HG02981 (cell line): ENCODE measurements at regions not wholly inside any gene's neighbourhood (a gene's known extent, or its start where the extent isn't known, plus 50 kb on each side); places are given as distances from the start of the nearest gene placed in this dataset.
A peak's percentile ranks its signal among the peaks of the same experiment; 100 is the strongest.

Experiments
- ATAC-seq: cut with Tn5 transposase; IDR thresholded peaks from one replicate; pipeline ENCODE4 v1.9.1; 2021; ENCODE audit warnings: mild to moderate bottlenecking, moderate library complexity; ENCODE audit not compliant: unreplicated experiment

DNA sequence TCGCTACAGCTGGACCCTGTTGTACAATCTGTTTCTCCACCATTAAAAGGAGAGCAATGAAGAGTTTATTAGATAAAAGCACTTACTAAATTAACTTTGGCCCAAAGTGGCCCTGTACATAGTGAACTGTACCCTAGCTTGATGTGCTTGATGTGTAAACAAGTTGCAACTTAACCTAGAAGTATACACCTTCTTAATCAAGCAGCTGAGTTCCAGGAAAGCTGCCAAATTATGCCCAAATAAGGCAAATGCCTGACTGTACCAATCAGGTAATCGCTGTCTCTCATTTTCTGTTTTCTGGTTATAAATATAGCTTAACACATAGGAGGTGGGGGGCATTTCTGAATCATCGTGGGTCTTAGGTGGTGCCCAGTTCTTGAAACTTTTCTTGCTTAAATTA is 704.8 kb upstream of the CBLB start:
- ATAC-seq, result no peak

DNA sequence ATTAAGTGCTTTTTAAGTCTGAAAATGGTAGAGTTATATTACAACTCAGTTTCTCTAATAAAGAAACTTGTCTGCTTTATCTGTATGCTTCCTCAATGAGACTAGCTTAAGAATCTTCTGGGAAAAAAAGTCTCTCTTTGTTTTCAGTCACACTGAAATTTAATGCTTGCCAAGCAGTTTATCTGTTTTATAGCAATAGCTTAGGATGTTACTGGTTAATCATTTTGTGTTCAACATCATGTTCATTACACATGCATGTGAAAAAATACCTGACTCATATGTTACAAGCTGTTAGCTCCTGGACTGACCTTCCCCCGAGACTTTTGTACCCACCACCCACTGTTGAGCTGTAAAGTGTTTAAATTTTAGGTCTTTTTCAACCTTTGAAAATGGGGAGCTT is 706.2 kb upstream of the CBLB start:
- no peak for ATAC-seq

DNA sequence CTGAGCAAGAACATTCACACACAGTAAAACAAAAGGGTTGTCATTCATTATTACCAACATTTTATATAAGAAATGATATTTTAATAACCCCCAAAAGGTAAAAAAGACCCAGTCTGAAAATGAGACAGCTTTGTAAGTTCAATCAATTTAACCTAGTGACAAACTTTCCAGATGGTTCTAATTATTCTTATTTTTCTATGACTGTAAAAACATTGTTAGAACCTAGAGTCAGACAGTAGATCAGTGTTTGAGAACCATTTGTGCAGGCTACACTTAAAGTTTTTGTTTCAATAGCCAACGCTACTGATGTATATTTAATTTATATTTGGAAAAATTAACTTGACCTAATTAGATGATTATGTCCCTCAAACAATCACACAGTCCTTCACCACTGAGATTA is 708.4 kb upstream of the CBLB start:
- no peak for ATAC-seq

DNA sequence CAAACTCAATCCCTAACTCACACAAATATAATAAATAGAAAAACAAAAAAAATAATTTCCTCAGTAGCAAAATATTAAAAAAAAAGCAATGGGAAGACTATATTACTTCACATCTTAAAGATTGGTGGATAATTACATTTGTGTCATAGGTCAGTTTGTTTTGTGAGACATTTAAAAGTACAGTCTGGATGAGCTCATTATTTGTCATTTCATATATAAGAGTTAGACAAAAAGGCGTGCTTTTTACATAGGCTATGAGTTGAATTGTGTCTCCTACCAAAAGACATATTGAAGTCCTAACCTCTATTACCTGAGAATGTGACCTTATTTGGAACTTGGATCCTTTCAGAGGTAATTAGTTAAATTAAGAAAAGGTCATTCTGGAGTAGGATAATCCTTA is 710.1 kb upstream of the CBLB start:
- ATAC-seq, result no peak

DNA sequence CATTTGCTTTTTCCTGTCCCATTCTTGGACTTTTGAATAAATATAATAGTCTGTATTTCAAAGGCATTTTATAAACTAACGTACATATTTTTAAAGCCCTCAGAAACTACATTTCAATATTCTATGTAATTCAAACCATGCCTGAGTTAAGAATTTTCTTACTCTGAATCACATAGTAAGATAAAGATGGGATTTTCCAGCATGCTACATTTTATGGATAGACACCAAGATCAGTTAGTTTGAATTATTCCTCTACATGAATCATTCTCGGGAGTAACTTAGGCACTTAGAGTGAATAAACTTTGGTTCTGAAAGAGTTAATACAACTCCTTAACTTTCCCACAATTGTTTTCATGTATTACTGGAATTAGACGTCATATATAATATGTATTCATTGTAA is 713.3 kb upstream of the CBLB start:
- ATAC-seq, result no peak

DNA sequence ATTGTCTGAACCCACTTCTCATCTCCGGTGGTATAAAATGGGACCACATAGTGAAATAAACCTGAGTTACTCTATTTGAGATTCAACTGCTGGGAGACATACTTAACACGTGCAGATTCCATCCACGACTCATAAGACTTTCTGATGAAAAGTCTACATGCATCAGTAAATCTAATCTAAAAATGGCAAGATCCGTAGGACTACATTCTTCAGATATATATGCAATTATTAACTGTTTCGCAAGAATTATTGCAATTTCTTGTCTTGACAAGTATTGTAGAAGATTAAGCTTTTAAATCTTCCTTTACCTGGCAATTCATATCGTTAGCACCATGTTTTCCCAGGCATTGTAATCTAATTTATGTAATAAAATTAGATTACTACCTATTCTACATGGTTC is 718.7 kb upstream of the CBLB start:
- no peak for ATAC-seq

DNA sequence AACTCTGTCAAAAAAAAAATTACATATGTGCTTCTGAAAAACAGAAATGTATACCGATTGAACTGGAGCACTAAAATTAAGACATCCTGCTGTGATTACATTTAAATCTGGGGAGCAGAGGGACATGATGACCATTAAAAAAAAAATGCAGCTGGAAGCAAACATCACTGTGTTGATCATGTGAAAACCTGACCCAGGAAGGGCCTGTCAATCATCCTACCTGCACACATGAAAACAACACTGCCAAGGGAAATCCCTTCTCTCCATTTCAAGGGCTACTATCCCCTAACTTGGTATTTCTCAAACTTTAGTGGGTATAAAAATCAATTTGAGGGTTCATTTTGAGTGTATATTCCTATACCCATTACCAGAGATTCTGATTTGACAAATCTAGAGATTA is 719.9 kb upstream of the CBLB start:
- no peak for ATAC-seq

DNA sequence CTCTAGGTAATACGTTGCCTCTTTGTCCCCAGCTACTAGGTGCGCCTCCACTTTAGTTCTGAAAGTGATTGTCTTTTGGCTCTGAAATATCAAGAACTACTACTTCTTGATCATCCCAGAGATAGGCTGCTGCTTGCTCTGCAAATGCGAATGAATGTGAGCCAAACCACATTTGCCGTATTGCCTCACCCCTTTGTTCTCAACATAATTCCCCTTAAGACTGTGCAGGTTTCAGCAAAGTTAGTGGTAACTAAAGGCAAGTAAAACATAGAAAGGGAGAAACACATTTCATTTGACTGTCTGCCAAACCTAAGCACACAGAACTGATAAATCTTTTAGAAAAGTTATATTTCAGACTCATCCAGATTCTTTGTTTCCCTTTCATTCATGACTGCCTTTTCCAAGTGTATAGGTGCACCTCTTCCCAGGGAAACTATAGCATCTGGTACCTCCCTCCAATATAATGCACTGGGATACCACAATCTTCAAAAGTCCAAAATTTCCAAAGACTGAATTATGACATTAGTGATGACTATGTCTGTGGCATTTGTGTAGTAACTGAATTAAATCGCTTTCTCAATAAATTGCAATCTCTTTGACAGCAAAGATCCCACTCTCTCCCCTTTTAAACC is 720.6 kb upstream of the CBLB start:
- ATAC-seq, result no peak

DNA sequence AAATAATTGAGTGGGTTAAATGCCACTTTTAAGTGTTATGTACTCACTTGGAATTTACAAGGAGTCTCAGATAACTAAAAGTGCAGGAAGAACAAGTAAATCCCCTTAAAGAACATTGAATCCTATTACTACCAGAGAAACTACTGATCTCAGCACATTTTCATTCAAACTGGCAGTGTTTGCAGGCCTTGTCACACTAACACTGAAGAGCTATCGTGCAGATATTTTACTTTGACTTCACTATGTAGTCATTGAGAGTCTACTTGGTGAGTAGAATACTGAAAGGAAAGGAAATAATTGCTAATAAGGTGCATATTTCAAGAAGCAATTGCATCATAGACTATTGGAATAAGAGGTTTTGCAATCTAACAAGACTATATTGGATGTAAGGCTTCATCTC is 721.4 kb upstream of the CBLB start:
- ATAC-seq, result no peak

DNA sequence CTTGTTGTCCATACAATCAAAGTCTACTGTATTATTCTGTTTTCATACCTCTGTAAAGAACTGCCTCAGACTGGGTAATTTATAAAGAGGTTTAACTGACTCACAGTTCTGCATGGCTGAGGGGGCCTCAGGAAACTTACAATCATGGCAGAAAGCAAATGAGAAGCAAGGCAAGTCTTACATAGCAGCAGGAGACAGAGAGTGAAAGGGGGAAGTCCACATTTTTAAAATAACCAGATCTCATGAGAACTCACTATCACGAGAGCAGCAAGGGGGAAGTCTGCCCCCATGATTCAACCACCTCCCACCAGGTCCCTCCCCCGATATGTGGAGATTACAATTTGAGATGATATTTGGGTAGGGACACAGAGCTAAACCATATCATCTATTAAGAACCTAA is 724.6 kb upstream of the CBLB start:
- ATAC-seq, result no peak

DNA sequence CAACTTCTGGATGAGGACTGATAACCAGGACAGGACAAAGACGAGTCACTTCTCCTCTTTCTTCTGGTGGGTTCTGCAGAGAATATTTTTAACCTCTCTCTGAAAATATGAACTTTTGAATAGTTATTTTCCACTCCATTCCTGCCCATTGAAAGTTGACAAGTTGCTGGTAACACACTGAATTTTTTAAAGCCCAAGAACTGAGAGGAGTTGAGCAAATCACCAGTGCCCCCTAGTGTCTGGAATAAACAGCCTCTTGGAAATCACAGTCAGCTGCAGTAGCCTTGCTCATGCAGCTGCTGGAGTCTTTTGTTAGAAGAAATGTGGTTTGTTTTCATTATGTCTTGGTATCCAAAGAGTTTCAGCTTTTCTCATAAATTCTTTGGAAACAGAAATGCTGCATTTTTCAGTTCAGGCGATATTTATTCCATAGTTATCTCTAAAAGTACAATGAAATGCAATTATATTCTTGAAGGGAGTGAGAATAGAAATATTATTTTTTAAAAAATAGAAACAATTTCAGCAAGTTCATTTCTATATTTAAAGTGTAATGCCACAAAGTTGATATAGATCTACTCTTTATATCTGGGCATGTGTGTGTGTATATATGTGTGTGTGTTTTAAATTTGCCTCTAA is 741.0 kb upstream of the CBLB start:
- peak; percentile 71 for ATAC-seq

DNA sequence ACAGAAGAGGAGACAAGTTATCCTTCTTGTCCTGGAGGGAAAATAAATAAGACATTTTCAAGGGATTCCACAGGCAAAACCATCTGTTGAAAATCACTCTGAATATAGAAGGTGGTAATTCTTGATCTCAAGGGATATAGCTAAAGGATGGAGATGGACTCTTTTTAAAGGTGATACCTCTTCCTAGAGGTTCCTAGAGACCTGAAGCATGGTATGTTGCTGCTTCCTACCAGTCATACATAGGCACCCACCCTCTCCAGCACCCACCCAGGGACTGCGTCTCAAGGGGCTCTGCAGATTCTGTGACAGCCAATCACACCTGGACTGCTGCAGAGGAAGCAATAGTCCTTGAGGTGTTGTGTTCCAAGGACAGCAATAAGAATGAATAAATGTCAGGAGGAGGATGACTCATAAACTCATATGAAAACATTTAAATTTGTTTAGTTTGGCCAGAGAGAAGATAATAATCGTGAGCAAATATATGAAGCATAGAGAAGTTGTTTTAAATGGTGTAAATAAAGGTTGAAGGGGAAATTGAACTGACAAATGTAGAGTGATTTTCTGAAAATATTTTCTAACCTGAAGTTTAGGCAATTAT is 741.6 kb upstream of the CBLB start:
- no peak for ATAC-seq

DNA sequence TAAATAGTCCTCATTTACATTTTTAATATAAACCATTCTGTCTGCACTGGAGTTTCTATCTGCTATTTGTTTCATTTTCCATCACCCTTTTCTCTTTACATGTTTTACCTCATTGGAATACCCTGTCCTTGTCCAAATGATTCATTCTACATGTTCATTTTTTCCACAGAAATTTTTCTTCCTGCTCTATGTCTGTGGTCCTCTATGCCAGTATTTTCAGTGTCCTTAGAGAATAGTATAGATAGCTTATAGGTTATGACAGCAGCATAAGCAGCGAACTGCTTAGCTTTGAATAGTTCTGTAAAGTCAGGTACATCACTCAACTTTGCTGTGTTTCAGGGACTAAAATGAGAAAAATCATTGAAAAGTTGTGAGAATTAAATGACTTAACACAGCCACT is 742.3 kb upstream of the CBLB start:
- no peak for ATAC-seq

DNA sequence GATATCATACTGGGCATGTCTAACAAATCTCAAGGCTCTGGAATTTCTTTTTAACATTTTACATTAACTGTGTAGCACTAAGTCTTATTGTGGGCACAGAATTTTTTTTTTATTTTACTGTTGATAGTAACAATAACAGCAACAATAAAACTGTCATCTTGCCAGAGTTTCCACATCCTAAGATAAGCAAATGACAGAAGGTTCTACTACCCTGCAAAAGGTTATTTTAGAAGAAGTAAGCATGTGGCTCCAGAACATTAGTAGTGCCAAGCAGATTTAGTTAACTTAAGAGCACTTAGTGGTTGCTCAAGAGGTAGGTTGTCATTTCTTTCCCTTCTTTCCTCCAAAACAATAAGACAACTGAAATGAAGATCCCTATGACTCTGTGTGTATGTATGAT is 743.0 kb upstream of the CBLB start:
- no peak for ATAC-seq

DNA sequence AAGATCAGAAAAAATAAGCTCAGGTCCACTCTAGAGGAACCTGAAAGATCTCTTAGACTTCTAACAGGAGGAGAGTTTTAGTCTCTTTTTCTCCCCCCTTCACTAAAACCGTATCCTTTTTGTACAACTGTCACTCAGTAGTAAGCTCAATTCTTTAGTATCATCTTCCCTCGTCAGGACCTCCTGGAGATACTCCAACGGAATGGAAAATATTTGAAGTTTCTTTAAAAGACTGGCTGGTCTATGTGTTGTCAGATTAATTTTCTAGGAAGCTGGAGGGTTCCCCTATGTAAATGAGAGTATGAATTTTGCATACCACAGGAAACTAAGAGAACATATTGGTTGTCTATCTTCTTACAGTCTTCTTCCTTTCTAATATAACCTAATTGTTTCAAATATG is 747.7 kb upstream of the CBLB start:
- ATAC-seq, result no peak

DNA sequence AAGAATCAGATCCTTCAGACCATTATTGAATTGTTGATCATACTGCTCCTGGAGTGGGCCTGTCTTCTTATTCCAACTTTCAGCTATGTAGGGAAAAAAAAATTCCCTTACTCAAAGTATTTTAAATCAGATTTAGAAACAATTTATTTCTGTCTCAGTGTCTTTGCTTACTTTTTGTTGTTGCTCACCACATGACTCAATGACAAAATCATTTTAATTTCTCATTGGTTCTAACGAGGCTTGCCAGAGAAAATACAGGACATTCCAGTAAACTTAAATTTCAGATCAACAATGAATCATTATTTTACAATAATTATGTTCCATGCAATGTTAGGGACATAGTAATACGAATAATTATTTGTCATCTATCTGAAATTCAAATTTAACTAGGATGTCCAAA is 748.5 kb upstream of the CBLB start:
- ATAC-seq, result no peak

DNA sequence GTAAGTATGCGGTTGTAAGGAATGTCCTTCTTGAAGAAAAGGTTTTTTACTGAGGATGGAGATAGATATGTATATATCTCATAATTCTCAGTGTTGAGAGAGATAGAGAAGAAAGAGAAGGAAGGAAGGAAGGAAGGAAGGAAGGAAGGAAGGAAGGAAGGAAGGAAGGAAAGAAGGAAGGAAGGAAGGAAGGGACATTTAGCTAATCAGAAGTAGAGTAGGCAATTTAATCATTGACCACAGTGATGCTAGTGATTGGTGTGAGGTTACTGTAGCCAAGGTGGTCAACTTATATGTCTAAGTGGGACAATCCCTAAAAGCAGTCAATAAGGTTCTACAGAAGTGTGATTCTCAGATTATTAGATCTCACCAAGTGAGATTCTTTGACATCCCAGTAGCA is 751.8 kb upstream of the CBLB start:
- no peak for ATAC-seq

DNA sequence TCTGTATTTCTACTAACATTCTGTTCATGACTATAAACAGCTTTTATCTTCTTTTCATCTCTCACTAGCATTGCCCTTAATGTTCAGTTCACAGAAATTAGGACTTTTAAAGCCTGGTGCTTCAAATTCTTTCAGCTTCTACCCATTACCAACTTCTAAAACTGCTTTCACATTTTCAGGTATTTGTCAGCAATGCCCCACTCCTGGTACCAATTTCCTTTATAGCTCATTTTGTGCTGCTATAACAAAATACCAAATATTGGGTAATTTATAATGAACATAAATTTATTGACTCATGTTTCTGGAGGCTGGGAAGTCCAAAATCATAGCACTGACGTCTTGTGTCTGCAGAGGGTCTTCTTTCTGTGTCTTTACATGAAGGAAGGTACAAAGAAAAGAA is 753.1 kb upstream of the CCDC54 start:
- no peak for ATAC-seq

DNA sequence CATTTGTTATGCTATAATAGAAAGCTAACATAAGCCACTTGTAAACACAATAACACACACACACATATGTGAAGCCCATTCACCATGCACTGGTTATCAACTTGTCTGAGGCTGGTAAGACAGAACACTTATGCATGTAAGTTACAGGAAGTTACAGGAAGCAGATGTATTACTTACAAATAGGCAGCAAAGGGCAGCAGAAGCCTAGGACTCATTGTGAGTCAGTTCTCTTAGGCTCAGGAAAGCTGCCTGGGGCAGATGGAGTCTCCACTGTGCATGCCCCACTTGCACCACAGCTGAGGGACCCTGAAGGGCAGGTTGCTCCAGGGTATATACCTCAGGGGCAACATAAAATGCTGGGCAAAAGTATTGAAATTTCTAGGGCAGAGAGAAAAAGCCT is 748.8 kb upstream of the CCDC54 start:
- no peak for ATAC-seq

DNA sequence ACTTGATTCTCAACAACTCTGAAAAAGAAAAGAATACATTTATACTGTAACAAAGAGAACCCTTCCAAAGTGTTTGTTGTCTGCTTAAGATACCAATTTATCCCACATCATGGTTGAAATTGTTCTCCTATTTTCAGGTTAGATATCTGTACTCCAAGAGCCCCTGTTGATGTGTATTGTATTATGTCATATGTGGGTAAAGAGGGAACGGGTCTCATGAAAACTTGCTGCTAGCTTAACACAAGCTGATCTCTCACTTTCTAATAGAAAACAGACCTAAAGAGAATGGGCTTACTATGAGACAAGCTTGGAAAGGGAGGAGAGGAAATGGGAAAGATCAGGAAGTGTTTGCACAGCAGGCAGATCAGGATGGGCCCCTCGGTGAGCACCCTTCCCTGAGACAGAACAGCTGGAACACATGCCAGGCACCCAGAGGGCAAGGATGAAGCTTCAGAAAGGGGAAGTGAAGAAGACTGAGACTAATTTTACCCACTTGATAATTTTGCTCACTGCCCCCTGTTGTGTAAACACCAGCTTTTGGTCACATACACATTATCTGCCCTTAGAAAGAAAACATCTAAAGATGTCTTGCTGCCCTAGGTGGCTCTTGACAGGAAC is 747.9 kb upstream of the CCDC54 start:
- no peak for ATAC-seq

DNA sequence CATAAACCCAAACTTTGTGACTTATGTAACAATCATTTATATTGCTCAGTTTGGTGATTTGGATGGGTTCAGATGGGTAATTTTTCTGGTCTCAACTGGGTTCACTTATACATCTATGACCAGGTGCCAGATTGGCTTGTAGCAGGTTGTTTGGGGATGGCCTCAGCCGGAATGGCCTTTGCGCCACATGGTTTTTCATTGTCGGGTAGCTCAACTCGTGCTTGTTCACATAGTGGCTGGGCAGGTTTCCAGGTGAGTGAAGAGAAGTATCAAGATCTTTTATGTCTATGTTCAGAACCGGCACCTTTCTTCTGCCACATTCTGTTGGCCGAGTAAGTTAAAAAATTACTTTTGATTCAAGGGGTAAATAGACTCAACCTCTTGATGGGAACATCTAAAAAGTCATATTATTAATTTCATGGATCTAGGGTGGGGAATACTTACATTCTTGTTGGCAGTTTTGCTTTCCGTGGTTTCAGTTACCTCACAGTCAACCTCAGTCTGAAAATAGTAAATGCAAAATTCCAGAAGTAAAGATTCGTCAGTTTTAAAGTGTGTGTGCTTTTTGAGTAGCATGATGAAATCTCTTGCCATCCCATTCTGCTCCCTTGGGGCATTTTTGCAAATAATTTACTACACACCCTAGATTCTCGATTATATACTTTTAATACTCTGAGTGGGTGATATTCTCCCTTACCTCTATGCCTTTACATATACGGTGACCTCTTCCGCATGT is 745.7 kb upstream of the CCDC54 start:
- ATAC-seq, result no peak

DNA sequence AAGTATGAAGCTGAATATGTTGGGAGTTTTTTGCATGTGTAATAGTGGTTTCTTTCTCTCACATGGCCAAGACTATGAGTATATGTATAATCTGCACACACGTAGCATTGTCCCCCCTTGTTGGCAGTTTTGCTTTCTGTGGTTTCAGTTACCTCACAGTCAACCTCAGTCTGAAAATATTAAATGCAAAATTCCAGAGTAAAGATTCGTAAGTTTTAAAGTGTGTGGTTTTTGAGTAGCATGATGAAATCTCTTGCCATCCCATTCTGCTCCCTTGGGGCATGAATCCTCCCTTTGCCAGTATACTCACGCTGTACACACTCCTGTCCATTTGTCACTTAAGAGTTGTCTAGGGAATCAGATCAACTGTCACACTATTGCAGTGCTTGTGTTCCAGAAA is 742.0 kb upstream of the CCDC54 start:
- peak; percentile 50 for ATAC-seq
